ENCODE measurements at regions not wholly inside any gene's neighbourhood (a gene's known extent, or its start where the extent isn't known, plus 50 kb on each side); places are given as distances from the start of the nearest gene placed in this dataset.

DNA sequence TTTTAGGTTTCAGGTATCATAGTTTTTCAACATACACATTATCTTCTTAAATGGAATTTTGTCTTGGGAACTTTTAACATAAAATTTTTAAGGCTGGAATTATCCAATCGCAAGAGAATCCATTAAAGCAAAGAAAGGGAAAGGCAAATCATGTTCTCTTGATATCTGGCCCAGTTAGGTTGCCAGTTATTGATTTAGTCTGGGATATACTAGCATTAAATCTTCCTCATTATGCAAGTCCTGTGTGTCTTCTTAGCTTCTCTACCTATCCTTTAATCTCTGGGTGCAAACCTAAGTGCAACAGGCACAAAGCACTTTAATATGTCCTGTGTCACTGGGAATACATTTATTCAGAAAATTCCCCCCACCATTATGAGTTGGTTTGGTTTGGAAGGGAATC is 75.4 kb upstream of the CNTLN start:
- intact Hi-C loops (cut with DNase I, micrococcal nuclease), result no loop called here
- ChIA-PET CTCF (no interaction called here), POLR2A (no interaction called here)
- no peak overlapping the region for H3K27ac Mint-ChIP-seq
- Histone ChIP-seq H3K4me1 (ENCODE audit: insufficient read depth, low read length) (no peaks in the 10 kb centered on the region), H3K27me3 (ENCODE audit: control insufficient read depth in 1 of 2, insufficient read depth in 2 of 2, low read length in 2 of 2) (no peaks in the 10 kb centered on the region), H3K9me3 (ENCODE audit: control insufficient read depth in 1 of 2, insufficient read depth in 1 of 2, low read length in 2 of 2) (peaks cover 0 to 11% of the 10 kb centered on the region in 2 experiments), H3K36me3 (ENCODE audit: insufficient read depth, low read length) (no peaks in the 10 kb centered on the region), H3K27ac (ENCODE audit: low read depth in 1 of 2, low read length in 2 of 2) (no peak overlapping the region), H3K4me3 (ENCODE audit: low read length) (no peak overlapping the region)
- H3K9me3 Mint-ChIP-seq, result peaks cover 2% of the 10 kb centered on the region
- no peak overlapping the region for H3K4me3 Mint-ChIP-seq
- no peaks in the 10 kb centered on the region for H3K4me1 Mint-ChIP-seq (ENCODE audit: low read depth)
- H3K36me3 Mint-ChIP-seq (ENCODE audit: low read depth), result no peaks in the 10 kb centered on the region
- TF ChIP-seq, protein P1, sequence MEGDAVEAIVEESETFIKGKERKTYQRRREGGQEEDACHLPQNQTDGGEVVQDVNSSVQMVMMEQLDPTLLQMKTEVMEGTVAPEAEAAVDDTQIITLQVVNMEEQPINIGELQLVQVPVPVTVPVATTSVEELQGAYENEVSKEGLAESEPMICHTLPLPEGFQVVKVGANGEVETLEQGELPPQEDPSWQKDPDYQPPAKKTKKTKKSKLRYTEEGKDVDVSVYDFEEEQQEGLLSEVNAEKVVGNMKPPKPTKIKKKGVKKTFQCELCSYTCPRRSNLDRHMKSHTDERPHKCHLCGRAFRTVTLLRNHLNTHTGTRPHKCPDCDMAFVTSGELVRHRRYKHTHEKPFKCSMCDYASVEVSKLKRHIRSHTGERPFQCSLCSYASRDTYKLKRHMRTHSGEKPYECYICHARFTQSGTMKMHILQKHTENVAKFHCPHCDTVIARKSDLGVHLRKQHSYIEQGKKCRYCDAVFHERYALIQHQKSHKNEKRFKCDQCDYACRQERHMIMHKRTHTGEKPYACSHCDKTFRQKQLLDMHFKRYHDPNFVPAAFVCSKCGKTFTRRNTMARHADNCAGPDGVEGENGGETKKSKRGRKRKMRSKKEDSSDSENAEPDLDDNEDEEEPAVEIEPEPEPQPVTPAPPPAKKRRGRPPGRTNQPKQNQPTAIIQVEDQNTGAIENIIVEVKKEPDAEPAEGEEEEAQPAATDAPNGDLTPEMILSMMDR (IDR thresholded peaks at IDR 0.05), result no peak
- no peaks in the 10 kb centered on the region for H3K27me3 Mint-ChIP-seq
- no peak for DNase-seq
- ATAC-seq (ENCODE audit: poor library complexity), result no peak

DNA sequence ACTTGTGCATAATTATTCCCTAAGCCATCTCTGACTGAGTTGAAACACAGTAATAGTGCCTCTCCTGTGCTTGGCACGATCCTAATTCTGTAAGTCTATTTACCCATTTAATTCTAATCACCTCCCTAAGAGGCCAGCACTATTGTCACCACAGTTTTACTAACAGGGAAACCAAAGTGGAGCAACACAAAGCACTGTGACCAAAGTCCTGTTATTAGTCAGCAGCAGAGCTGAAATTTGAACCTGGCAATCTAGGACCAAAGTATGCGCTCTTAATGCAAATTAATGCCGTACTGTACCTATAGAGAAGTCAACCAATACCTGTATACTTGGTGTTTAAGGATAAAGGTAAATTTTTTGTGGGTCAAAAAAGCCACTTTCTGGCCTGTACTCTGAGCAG is 77.1 kb upstream of the CNTLN start:
- POLR2A ChIA-PET, result no interaction called here
- no peaks in the 10 kb centered on the region for H3K4me1 ChIP-seq (ENCODE audit: insufficient read depth, low read length)
- ATAC-seq (ENCODE audit: poor library complexity) (no peak), DNase-seq (no peak)
- no peak overlapping the region for H3K27ac ChIP-seq (ENCODE audit: low read depth in 1 of 2, low read length in 2 of 2)
- Mint-ChIP-seq H3K27me3 (no peaks in the 10 kb centered on the region), H3K4me3 (no peak overlapping the region), H3K9me3 (peaks cover 2% of the 10 kb centered on the region), H3K4me1 (ENCODE audit: low read depth) (no peaks in the 10 kb centered on the region), H3K27ac (no peak overlapping the region), H3K36me3 (ENCODE audit: low read depth) (no peaks in the 10 kb centered on the region)
- intact Hi-C loops (cut with DNase I, micrococcal nuclease), result no loop called here
- no peaks in the 10 kb centered on the region for H3K36me3 ChIP-seq (ENCODE audit: insufficient read depth, low read length)
- H3K4me3 ChIP-seq (ENCODE audit: low read length), result no peak overlapping the region
- peaks cover 0 to 18% of the 10 kb centered on the region in 2 experiments for H3K9me3 ChIP-seq (ENCODE audit: control insufficient read depth in 1 of 2, insufficient read depth in 1 of 2, low read length in 2 of 2)
- CTCF ChIA-PET, result no interaction called here
- TF ChIP-seq, protein P1 (IDR thresholded peaks at IDR 0.05), result no peak
- H3K27me3 ChIP-seq (ENCODE audit: control insufficient read depth in 1 of 2, insufficient read depth in 2 of 2, low read length in 2 of 2), result no peaks in the 10 kb centered on the region

- TF ChIP-seq, protein P1 (IDR thresholded peaks at IDR 0.05), result no peak
- Histone ChIP-seq H3K4me3 (ENCODE audit: low read length) (no peak overlapping the region), H3K27me3 (ENCODE audit: control insufficient read depth in 1 of 2, insufficient read depth in 2 of 2, low read length in 2 of 2) (no peaks in the 10 kb centered on the region), H3K9me3 (ENCODE audit: control insufficient read depth in 1 of 2, insufficient read depth in 1 of 2, low read length in 2 of 2) (peaks cover 0 to 26% of the 10 kb centered on the region in 2 experiments), H3K27ac (ENCODE audit: low read depth in 1 of 2, low read length in 2 of 2) (no peak overlapping the region), H3K4me1 (ENCODE audit: insufficient read depth, low read length) (no peaks in the 10 kb centered on the region), H3K36me3 (ENCODE audit: insufficient read depth, low read length) (no peaks in the 10 kb centered on the region)
- ATAC-seq (ENCODE audit: poor library complexity) (no peak), DNase-seq (no peak)
- POLR2A ChIA-PET, result no interaction called here
- Mint-ChIP-seq H3K36me3 (ENCODE audit: low read depth) (no peaks in the 10 kb centered on the region), H3K9me3 (peaks cover 3% of the 10 kb centered on the region), H3K4me1 (ENCODE audit: low read depth) (no peaks in the 10 kb centered on the region), H3K27me3 (no peaks in the 10 kb centered on the region), H3K27ac (no peak overlapping the region), H3K4me3 (no peak overlapping the region)
- CTCF ChIA-PET, result no interaction called here
- intact Hi-C loops (cut with DNase I, micrococcal nuclease), result no loop called here
These were observed 82.2 kb upstream of the CNTLN start for GRCh38 chr9:17052626-17053025.
